LoVo (cell line): ENCODE measurements at regions not wholly inside any gene's neighbourhood (a gene's known extent, or its start where the extent isn't known, plus 50 kb on each side); places are given as distances from the start of the nearest gene placed in this dataset.

Source experiments
- DNase-seq: peaks from one replicate; pipeline ENCODE4 v3.0.0-alpha.2; 2016; ENCODE audit warnings: low spot score

DNA sequence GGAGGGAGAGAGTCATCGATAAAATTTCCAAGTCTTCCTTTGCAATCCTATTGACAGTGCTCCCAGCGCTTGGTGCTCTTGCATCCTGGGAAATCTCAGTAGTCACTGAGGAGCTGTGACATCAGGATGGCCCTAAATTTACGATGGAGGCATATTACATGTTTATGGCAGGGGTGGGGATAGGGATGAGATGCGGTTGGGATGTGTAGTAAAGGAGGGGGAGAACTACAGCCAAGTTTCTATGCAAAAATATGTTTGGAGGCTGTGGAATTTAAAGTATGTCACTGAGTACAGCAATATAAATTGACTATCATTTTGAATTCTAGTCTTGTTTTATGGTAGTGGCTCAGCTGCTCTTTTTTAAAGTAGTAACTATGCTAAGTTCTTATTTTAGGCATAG lies 544.9 kb downstream of the PKHD1 start:
- DNase-seq: no peak

DNA sequence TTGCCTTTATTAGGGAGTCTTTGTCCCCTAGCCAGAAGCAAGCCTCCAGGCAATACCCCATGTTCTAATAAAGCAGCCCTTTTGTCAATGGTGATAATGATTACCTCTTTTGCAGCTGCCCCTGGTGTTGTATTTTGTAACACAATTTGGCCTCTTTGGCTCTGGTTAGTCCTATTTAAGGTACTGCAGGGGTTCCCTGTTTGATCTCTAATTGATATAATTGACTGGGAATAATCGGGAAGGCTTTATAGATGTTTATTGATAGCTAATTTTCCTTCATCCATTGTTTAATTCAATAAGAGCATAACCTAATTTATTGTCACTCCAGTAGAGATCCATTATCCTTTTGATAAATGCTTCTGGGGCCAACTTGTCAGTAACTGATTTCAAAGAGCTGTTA lies 537.2 kb downstream of the PKHD1 start:
- no peak for DNase-seq

DNA sequence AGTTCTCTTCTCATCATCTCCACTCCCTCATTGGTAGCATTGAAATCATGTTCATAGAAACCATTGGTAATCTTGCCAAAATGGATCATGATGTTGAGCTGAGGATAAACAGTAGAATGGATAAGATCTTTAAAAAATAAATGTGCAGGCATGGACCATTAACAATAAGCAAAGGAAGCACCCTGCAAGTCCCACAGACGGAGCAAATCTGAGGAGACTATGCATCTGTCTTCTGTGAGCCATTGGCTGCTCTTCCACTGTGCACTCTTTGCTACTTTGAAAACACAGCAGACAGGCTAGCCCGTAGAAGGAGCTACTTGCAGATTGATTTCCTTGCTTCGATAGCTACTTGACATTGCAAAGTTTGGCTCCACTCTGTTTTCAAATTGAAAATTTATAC lies 535.0 kb downstream of the PKHD1 start:
- no peak for DNase-seq

DNA sequence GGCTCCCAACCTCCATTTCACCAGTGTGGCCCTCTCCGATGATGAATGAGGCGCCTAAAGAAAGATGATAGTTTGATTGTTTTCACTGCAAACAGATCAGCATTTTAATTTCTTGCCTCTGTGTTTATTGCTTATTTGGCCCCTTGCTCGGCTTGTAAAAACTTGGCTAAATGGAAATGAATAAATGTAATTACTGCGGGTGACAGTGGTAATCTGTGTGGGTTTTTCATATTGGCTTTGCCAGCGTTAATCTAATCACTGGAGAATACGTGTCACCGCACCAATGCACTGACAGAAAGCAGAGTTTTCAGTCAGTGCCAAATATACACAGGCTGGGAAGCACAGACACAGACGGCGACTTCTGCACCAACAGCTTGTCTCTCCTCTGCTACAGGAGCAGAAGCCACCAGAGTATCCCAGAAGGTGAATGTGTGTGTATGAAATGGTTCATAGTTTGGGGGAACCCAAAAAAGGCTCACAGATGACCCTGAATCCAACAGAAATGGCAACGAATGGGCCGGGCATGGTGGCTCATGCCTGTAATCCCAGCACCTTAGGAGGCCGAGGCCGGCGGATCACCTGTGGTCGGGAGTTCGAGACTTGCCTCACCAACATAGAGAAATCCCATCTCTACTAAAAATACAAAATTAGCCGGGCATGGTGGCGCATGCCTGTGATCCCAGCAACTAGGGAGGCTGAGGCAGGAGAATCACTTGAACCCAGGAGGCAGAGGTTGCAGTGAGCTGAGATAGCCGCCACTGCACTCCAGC lies 534.0 kb downstream of the PKHD1 start:
- no peak for DNase-seq

DNA sequence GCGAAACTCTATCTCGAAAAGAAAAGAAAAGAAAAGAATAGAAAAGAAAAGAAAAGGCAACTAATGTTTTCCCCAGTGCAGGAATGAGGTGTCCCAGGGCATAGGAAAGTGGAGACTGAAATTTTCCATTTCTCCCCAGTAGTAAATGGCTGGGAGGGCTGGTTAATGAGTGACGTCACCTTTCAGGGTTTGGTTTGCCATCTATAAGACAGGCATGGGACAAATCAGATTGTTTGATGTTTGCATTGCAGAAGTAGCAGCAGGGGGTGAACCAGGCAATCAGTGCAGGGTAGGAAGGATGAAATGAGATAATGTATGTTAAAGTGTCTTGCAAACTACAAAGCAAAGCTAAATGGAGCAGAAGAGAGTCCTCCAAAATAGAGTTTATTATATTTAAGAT lies 533.4 kb downstream of the PKHD1 start:
- DNase-seq: no peak

DNA sequence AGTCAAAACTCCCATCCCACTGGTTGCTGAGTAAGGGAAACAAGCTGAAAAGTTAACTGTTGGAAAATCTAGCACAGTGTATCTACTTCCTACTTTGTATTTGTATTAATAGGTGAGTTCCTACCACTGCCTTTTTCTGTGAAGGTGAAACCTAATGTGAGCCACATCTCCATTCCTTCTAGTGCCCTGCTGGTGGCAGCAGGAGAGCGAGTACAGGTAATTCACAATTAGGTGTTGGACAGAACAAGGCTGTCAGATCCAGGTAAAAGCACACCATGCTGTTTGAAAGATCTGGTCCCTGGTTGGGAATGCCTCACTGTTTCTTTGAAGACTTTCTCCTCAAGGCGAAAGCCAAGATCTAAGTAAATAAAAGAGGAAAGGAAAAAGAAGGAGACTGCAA lies 528.4 kb downstream of the PKHD1 start:
- DNase-seq: peak; percentile 37

DNA sequence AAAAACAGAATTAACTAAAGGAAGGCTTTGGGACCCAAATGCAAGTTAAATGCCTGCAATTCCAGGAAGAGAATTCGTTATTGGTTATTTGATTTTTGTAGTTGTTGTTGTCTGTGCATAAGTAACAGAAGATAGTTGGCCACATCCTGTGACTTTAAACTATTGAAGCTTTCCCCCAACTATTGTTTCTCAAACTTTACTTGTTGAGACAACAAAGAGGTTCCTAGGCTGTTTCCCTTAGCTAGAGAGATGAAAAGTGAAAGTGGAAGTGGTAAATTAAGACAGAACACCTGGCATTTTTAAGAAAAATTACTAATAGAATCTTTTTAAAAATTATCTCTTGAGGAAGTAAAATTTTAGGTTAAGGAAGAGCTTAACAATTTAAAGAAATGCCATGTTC lies 525.2 kb downstream of the PKHD1 start:
- no peak for DNase-seq
